Stomach (tissue), 8 donors: ENCODE measurements at regions not wholly inside any gene's neighbourhood (a gene's known extent, or its start where the extent isn't known, plus 50 kb on each side); places are given as distances from the start of the nearest gene placed in this dataset.
"Not testable (repeated sequence)": the region's sequence is repeated elsewhere in the genome, so short reads cannot be mapped to it uniquely, and the experiment has no call there.

ENCODE experiments used
- DNase-seq, 2 donors: peaks; one replicate each; pipeline versions ENCODE4 v3.0.0 to v3.0.0-alpha.2; 2013 to 2019
- H3K27ac ChIP-seq, 5 donors: fragments of 200-600 bp in 4 of 5; sonication (generic) in 4 of 5; one replicate each; pipeline ENCODE4 v1.5.1; 2013 to 2019; ENCODE audit warnings: mild to moderate bottlenecking in 1 of 5, moderate library complexity in 1 of 5
- H3K27me3 ChIP-seq, 3 donors: fragments of 200-600 bp; sonication (generic); one replicate each; pipeline ENCODE4 v1.5.1; 2017 to 2019; ENCODE audit warnings: mixed run types in 1 of 3
- H3K36me3 ChIP-seq, 4 donors: fragments of 200-600 bp; sonication (generic); 1 replicate in 3 of 4; 2 replicates in 1 of 4; pipeline ENCODE4 v1.5.1; 2016 to 2019
- H3K4me1 ChIP-seq, 4 donors: fragments of 200-600 bp; sonication (generic); one replicate each; pipeline ENCODE4 v1.5.1; 2016 to 2019
- H3K4me3 ChIP-seq, 4 donors: fragments of 200-600 bp; sonication (generic) in 3 of 4; one replicate each; pipeline ENCODE4 v1.5.1; 2016 to 2019; ENCODE audit warnings: mild to moderate bottlenecking in 1 of 4
- H3K9me3 ChIP-seq, 4 donors: fragments of 200-600 bp; sonication (generic); one replicate each; pipeline ENCODE4 v1.5.1; 2016 to 2019
- EP300 ChIP-seq: sonication (generic); formaldehyde crosslinking; IDR thresholded peaks from one replicate; pipeline ENCODE4 v1.6.1; 2017; ENCODE audit warnings: antibody characterized with exemption
- POLR2A ChIP-seq, 4 donors: fragments of 450-650 bp; IDR thresholded peaks; one replicate each; pipeline ENCODE4 v1.6.1; 2016; ENCODE audit warnings: antibody characterized with exemption in 4 of 4, control low read depth in 2 of 4, mild to moderate bottlenecking in 1 of 4, moderate library complexity in 1 of 4
- POLR2AphosphoS5 ChIP-seq, 3 donors: sonication (generic); formaldehyde crosslinking; IDR thresholded peaks; one replicate each; pipeline ENCODE4 v1.6.1; 2016; ENCODE audit warnings: antibody characterized with exemption in 3 of 3
- WGBS, 5 donors: extraction: QIAGEN DNeasy Blood & Tissue Kit in 3 of 5; methylation state at CpG; one replicate each; pipeline versions ENCODE4 v1.1.5 to v1.1.7; 2013 to 2018; 5-methylcytosine and 5-hydroxymethylcytosine counted together
- intact Hi-C: fragments of 100-400 bp; cut with DNase I; formaldehyde crosslinking; loops from one replicate; pipeline ENCODE4 v1.15.1; 2023; ENCODE audit warnings: low total_unique reads
- TF ChIP-seq, protein P1 (sequence below), 7 experiments: fragments of 450-650 bp in 4 of 7; fragments of 200-600 bp in 3 of 7; sonication (generic) in 3 of 7; IDR thresholded peaks; one replicate each; pipeline ENCODE4 v1.5.1; 2016 to 2019; ENCODE audit warnings: antibody characterized with exemption in 7 of 7, control low read depth in 2 of 7, mild to moderate bottlenecking in 1 of 7
- donor health status: healthy with polysubstance abuse.
- donor health status: Bipolar disorder and iron deficiency.
- donor health status: healthy.

DNA sequence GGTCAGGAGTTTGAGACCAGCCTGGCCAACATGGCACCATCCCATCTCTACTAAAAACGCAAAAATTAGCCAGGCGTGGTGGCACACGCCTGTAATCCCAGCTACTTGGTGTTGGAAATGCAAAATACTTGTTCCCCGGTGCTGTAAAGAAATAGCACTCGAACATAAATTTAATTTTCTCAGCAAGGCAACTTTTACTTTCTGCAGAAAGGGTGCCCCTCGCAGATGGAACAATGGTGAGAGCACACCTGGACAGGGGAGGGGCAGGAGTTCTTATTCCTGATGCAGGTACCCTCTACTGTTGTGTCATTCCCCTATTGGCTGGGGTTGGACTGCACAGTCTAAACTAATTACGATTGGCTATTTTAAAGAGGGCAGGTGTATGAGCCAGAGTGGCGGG, 139.7 kb downstream of the FHIP1A start:
- WGBS, 5 donors = 84 to 97% (median 92%) methylated on average over 8 of the region's 8 CpGs

GRCh38 chr4:151549378-151549777, 140.4 kb downstream of the FHIP1A start:
- WGBS, 5 donors = 90 to 100% (median 96%) methylated on average over 2 of the region's 2 CpGs
- H3K4me1 ChIP-seq, H3K27me3 ChIP-seq, H3K4me3 ChIP-seq, H3K36me3 ChIP-seq, H3K27ac ChIP-seq, DNase-seq, intact Hi-C loops: not testable (repeated sequence)
- H3K9me3 ChIP-seq = peaks cover 13 to 23% (median 18%) of the 10 kb centered on the region in 4 donors

More for the DNA sequence above, 139.7 kb downstream of the FHIP1A start:
- no peak overlapping the region for H3K27ac ChIP-seq
- no peaks in the 10 kb centered on the region for H3K4me1 ChIP-seq
- intact Hi-C loops = no loop called here
- TF ChIP-seq, protein P1, sequence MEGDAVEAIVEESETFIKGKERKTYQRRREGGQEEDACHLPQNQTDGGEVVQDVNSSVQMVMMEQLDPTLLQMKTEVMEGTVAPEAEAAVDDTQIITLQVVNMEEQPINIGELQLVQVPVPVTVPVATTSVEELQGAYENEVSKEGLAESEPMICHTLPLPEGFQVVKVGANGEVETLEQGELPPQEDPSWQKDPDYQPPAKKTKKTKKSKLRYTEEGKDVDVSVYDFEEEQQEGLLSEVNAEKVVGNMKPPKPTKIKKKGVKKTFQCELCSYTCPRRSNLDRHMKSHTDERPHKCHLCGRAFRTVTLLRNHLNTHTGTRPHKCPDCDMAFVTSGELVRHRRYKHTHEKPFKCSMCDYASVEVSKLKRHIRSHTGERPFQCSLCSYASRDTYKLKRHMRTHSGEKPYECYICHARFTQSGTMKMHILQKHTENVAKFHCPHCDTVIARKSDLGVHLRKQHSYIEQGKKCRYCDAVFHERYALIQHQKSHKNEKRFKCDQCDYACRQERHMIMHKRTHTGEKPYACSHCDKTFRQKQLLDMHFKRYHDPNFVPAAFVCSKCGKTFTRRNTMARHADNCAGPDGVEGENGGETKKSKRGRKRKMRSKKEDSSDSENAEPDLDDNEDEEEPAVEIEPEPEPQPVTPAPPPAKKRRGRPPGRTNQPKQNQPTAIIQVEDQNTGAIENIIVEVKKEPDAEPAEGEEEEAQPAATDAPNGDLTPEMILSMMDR (IDR thresholded peaks at IDR 0.05) = no peak
- TF ChIP-seq POLR2AphosphoS5 (IDR thresholded peaks at IDR 0.05) (no peak), POLR2A (IDR thresholded peaks at IDR 0.05) (no peak), EP300 (no peak)
- DNase-seq = no peak
- peaks cover 13 to 23% (median 18%) of the 10 kb centered on the region in 4 donors for H3K9me3 ChIP-seq
- no peaks in the 10 kb centered on the region for H3K36me3 ChIP-seq
- no peak overlapping the region for H3K4me3 ChIP-seq
- H3K27me3 ChIP-seq = no peaks in the 10 kb centered on the region

DNA sequence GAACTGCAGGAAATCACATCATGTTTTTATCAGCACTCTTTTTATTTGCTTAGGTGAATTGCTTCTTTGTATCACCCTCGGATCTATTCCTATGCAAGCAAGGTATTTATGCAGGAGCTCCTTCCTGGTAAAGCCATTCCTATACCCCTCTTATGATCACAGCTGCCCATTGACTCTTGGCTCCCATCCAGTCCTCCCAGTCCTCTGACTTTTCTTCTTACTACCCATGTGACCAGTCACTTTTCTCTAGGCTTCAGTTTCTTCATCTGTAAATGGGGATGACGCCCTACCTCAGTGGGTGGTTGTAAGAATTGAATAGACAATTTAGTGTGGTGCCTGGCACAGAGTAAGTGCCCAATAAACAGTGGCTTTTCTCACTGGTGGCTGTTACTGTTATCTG, 144.9 kb downstream of the FHIP1A start:
- intact Hi-C loops = no loop called here
- Histone ChIP-seq H3K4me3 (no peak overlapping the region), H3K9me3 (peaks cover 2 to 8% (median 5%) of the 10 kb centered on the region in 4 donors), H3K4me1 (peaks cover 0 to 4% (median 0%) of the 10 kb centered on the region in 4 donors), H3K36me3 (no peaks in the 10 kb centered on the region), H3K27ac (no peak overlapping the region), H3K27me3 (no peaks in the 10 kb centered on the region)
- 34 to 51% (median 48%) methylated on average over 2 of the region's 2 CpGs for WGBS, 5 donors
- TF ChIP-seq, protein P1 (IDR thresholded peaks at IDR 0.05) = no peak
- TF ChIP-seq POLR2A (IDR thresholded peaks at IDR 0.05) (no peak), EP300 (no peak), POLR2AphosphoS5 (IDR thresholded peaks at IDR 0.05) (no peak)
- DNase-seq = peak; percentile 37 to 42

- H3K36me3 ChIP-seq = no peaks in the 10 kb centered on the region
- no peaks in the 10 kb centered on the region for H3K27me3 ChIP-seq
- no peaks in the 10 kb centered on the region for H3K9me3 ChIP-seq
- H3K4me1 ChIP-seq = peaks cover 0 to 4% (median 0%) of the 10 kb centered on the region in 4 donors
- no peak for TF ChIP-seq POLR2A (IDR thresholded peaks at IDR 0.05)
- TF ChIP-seq, protein P1 (IDR thresholded peaks at IDR 0.05) = no peak
- TF ChIP-seq POLR2AphosphoS5 (IDR thresholded peaks at IDR 0.05) = no peak
- TF ChIP-seq EP300 = no peak
- 37 to 61% (median 47%) methylated on average over 1 of the region's 1 CpG for WGBS, 5 donors
- intact Hi-C loops = no loop called here
- no peak overlapping the region for H3K27ac ChIP-seq
- no peak for DNase-seq
- no peak overlapping the region for H3K4me3 ChIP-seq
Measured at GRCh38 chr4:151555151-151555945, 146.4 kb downstream of the FHIP1A start.

DNA sequence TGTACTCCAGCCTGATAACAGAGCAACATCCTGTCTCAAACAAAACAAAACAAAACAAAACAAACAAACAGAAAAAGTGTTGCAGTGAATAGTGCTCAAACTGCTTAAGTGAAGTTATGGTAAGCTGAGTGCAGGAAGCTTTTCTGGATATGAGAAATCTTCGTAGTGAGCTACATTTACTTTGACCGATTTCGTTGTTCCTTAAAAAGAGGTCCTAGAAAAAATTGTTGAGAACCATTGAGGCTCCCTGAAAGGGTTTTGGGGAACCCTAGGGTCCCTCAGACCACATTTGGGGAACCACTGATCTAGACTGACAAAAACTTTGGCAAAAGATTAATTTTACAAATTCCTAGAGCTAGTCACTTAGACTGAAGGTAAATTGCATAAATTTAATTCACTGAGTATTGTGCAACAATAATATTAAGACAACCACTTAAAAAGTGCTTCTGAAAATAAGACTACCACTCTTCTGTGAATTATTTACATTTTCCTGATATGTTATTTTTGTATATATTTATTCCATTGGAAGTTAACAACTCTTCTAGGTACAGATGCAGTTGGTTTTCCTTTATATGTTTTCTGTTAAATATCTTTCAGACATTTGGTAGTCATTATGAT, 149.6 kb downstream of the FHIP1A start:
- H3K4me3 ChIP-seq = no peak overlapping the region
- no peaks in the 10 kb centered on the region for H3K9me3 ChIP-seq
- no peaks in the 10 kb centered on the region for H3K36me3 ChIP-seq
- no peaks in the 10 kb centered on the region for H3K27me3 ChIP-seq
- no peak for DNase-seq
- peaks cover 0 to 18% (median 4%) of the 10 kb centered on the region in 4 donors for H3K4me1 ChIP-seq
- TF ChIP-seq POLR2AphosphoS5 (IDR thresholded peaks at IDR 0.05) = no peak
- no peak for TF ChIP-seq EP300
- no peak for TF ChIP-seq POLR2A (IDR thresholded peaks at IDR 0.05)
- TF ChIP-seq, protein P1 (IDR thresholded peaks at IDR 0.05) = no peak
- H3K27ac ChIP-seq = no peak overlapping the region
- 92 to 96% (median 94%) methylated on average over 3 of the region's 3 CpGs for WGBS, 5 donors
- intact Hi-C loops = no loop called here
